HG03571 (cell line): ENCODE measurements at regions not wholly inside any gene's neighbourhood (a gene's known extent, or its start where the extent isn't known, plus 50 kb on each side); places are given as distances from the start of the nearest gene placed in this dataset.
"Not testable (repeated sequence)": the region's sequence is repeated elsewhere in the genome, so short reads cannot be mapped to it uniquely, and the experiment has no call there.

Experiments
- ATAC-seq: cut with Tn5 transposase; IDR thresholded peaks from one replicate; pipeline ENCODE4 v1.9.1; 2021; ENCODE audit not compliant: unreplicated experiment

DNA sequence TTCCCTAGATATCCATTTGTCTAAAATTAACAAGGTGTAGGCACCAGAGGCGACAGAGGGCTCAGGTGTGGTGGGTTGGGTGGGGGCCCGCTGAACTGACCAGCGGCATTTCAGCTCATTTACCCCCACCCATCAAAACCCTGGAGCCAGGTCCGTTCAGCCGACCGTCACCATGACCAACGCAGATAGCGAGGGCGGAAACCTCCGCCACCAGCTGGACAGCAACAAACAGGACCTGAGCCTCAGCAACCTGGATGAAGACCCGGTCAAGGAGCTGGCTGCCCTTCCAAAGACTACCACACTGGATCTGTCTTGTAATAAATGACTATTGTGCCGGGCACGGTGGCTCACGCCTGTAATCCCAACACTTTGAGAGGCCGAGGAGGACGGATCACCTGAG is 120.8 kb upstream of the LGSN start:
- no peak for ATAC-seq

- peak; percentile 88 for ATAC-seq
These were observed 121.6 kb upstream of the LGSN start for GRCh38 chr6:63441266-63441956.

GRCh38 chr6:63442870-63443269 is 123.1 kb upstream of the LGSN start:
- no peak for ATAC-seq

GRCh38 chr6:63444768-63445167 is 125.0 kb upstream of the LGSN start:
- no peak for ATAC-seq

- no peak for ATAC-seq
These were observed 125.9 kb upstream of the LOC128125822 start for GRCh38 chr6:63446405-63446804.

GRCh38 chr6:63447134-63447533 is 125.1 kb upstream of the LOC128125822 start:
- no peak for ATAC-seq

GRCh38 chr6:63448229-63448628 is 124.1 kb upstream of the LOC128125822 start:
- no peak for ATAC-seq

- no peak for ATAC-seq
These were observed 122.6 kb upstream of the LOC128125822 start for GRCh38 chr6:63449714-63450113.

DNA sequence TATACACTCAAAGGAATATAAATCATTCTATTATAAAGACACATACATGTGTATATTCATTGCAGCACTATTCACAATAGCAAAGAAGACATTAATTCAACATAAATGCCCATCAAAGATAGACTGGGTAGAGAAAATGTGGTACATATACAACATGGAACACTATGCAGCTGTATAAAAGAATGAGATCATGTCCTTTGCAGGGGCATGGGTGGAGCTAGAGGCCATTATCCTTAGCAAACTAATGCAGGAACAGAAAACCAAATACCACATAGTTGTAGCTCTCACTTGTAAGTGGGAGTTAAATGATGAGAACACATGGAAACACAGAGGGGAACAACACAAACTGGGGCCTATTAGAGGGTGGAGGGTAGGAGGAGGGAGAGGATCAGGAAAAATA is 121.0 kb upstream of the LOC128125822 start:
- no peak for ATAC-seq

DNA sequence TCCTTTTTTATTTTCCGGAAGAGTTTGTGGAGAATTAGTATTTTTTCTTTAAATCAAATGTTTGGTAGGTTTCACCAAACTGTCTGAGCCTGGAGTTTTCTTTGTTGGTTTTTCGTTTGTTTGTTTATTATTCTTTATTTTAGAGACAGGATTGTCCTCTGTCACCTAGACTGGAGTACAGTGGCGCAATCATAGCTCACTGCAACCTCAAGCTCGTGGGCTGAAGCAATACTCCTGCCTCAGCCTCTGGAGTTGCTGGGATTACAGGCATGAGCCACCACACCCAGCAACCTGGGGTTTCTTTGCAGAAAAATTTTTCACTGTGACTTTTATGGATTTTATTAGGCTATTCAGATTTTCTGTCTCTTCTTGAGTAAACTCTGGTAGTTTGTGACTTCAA is 120.2 kb upstream of the LOC128125822 start:
- ATAC-seq: no peak

GRCh38 chr6:63456734-63457133 is 115.5 kb upstream of the LOC128125822 start:
- ATAC-seq: no peak

DNA sequence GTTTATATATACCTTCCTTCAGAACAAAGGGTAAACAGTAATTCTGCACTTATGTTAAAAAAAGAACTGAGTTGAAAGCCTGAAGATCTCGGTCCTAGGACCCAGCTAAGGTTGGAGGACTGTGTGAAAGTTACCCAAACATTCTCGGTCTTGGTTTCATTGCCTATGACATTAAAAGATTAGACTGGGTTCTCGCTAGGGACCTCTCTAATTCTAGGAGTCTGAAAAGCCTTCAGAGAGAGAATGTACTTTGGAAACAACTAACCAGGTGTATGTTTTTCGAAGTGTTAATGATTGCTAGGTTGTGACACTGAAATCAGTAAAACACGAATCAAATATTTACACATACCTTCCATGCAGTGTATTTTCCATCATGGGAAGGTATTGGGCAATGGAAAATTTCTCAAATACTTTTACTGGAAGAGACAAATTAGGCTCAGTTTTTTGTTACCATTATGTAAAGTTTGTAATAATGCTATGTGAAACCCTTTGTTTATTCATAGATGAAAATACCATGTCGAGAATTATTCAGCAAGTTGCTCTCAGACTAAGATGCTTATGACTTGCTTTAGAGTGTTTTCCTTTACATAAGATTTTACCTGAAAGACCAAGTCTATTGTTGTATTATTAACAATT is 113.7 kb upstream of the LOC128125822 start:
- no peak for ATAC-seq

DNA sequence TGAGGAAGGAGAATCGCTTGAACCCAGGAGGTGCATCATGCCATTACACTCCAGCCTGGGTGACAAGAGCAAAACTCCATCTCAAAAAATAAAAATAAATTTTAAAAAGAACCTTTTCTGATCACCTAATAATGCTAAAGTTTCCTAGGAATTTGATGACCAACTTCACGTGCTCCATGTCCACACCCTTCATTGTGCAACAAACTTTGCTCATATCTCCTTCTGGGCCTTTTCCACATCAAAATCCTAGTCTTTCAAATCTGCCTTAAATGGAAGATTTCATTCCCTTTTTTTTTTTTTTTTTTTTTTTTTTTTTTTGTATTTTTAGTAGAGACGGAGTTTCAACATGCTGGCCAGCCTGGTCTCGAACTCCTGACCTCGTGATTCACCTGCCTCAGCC is 112.5 kb upstream of the LOC128125822 start:
- ATAC-seq: no peak

DNA sequence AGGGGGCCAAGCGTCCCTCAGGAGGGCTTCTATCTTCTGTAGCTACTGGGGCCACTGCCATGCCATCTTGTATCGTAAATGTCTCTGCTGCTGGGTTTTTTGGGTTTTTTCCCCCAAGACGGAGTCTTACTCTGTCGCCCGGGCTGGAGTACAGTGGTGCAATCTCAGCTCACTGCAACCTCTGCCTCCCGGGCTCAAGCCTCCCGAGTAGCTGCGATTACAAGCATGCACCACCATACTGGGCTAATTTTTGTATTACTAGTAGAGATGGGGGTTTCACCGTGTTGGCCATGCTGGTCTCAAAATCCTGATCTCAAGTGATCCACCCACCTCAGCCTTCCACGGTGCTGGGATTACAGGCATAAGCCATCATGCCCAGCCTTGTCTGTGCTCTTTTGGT is 111.3 kb upstream of the LOC128125822 start:
- ATAC-seq: no peak

- no peak for ATAC-seq
These were observed 108.2 kb upstream of the LOC128125822 start for GRCh38 chr6:63464060-63464459.

DNA sequence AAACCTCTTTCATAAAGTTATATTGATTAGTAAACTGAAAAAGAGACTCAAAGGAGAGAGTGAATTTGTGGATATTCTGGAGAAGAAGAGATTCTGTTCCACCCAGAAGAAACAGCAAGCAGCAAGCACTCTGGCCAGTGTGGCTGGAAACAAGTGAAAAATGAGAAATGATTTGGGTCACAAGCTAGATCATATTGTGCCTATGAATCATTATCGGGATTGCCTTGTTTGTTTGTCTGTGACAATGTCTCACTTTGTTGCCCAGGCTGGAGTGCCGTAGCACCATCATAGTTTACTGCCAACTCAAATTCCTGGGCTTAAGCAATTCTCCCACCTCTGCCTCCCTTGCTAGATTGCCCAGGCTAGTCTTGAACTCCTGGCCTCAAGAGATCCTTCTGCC is 106.5 kb upstream of the LOC128125822 start:
- no peak for ATAC-seq

- ATAC-seq: no peak
These were observed 106.0 kb upstream of the LOC128125822 start for GRCh38 chr6:63466242-63466733.

DNA sequence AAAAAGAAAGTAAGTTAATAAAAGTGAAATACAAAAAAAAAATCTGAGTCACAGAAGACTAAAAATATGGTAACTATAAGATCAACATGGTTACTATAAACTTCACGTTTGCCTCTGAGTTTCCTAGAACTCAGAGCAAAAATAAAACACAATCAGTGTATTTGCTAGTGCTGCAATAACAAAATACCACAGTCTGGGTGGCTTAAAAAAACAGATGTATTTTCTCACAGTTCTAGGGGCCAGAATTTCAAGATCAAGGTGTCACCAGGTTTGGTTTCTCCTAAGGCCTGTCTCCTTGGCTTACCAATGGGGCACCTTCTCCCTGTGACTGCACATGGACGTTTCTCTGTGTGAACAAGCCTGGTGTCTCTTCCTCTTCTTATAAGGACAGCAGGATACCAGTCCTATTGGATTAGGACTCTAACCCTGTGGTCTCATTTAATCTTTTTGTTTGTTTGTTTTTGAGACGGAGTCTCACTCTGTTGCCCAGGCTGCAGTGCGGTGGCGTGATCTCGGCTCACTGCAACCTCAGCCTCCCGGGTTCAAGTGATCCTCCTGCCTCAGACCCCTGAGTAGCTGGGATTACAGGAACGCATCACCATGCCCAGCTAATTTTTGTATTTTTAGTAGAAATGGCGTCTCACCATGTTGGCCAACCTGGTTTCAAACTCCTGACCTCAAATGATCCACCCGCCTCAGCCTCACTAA is 104.9 kb upstream of the LOC128125822 start:
- ATAC-seq: no peak

DNA sequence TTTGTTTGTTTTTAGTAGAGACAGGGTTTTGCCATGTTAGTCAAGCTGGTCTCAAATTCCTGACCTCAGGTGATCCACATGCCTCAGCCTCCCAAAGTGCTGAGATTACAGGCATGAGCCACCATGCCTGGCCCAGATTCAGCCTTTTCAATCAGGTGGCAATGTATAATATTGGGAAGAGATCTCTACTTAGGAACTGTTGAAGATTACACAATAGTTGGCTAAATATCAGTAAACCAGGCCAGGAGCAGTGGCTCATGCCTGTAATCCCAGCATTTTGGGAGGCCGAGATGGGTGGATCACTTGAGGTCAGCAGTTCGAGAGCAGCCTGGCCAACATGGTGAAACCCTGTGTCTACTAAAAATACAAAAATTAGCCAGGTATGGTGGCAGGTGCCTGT is 101.1 kb upstream of the LOC128125822 start:
- ATAC-seq: not testable (repeated sequence)

- no peak for ATAC-seq
These were observed 100.6 kb upstream of the LOC128125822 start for GRCh38 chr6:63471654-63472053.

GRCh38 chr6:63475707-63476106 is 96.6 kb upstream of the LOC128125822 start:
- ATAC-seq: no peak

GRCh38 chr6:63476302-63476701 is 96.0 kb upstream of the LOC128125822 start:
- ATAC-seq: no peak
